T47D (cell line): ENCODE measurements at regions not wholly inside any gene's neighbourhood (a gene's known extent, or its start where the extent isn't known, plus 50 kb on each side); places are given as distances from the start of the nearest gene placed in this dataset.

ENCODE experiments used
- DNase-seq, 2 experiments: peaks; one replicate each; pipeline versions ENCODE4 v3.0.0 to v3.0.0-alpha.2; 2011 to 2012; ENCODE audit warnings: low read depth in 1 of 2, low spot score in 1 of 2
- JUND ChIP-seq: IDR thresholded peaks from 2 replicates; pipeline ENCODE4 v1.6.1; 2012; ENCODE audit warnings: low read depth
- in situ Hi-C: cut with HindIII; loops from 2 replicates; pipeline ENCODE4 v1.10.0; 2016; ENCODE audit warnings: low sequenced_read_pairs, low pct_unique_long_range_greater_than_20kb

- DNase-seq: no peak
- in situ Hi-C loops: no loop called here
- no peak for TF ChIP-seq JUND
Observed at GRCh38 chr4:43983610-43984009, 465.0 kb downstream of the KCTD8 start.

DNA sequence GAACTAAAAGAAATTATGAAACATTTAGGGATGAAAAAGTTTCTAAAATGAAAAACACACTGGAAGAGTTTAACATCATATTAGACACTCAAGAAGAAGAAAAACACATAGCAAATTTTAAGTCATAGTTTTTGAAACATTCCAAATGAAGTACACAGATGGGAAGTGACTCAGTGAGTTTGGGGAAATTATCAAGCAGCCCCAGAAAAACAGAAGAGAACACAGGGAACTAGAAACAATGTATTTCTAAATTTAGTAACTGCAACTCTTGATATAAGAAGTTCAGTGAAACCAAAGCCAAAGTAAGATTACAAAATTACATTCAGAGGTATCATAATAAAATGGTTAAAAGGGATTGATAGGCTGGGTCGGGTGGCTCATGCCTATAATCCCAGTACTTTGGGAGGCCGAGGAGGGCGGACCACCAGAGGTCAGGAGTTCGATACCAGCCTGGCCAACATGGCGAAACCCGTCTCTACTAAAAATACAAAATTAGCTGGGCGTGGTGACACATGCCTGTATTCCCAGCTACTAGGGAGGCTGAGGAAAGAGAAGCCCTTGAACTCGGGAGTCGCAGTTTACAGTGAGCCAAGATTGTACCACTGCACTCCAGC is 461.2 kb downstream of the KCTD8 start:
- no peak for DNase-seq
- in situ Hi-C loops: no loop called here
- TF ChIP-seq JUND: no peak

- no peak for TF ChIP-seq JUND
- DNase-seq: no peak
- in situ Hi-C loops: no loop called here
Observed at GRCh38 chr4:43990551-43990950, 458.1 kb downstream of the KCTD8 start.

- in situ Hi-C loops: no loop called here
- peak in 1 of 2 experiments; percentile 28 for DNase-seq
- TF ChIP-seq JUND: no peak
Observed at GRCh38 chr4:43990963-43991362, 457.6 kb downstream of the KCTD8 start.

DNA sequence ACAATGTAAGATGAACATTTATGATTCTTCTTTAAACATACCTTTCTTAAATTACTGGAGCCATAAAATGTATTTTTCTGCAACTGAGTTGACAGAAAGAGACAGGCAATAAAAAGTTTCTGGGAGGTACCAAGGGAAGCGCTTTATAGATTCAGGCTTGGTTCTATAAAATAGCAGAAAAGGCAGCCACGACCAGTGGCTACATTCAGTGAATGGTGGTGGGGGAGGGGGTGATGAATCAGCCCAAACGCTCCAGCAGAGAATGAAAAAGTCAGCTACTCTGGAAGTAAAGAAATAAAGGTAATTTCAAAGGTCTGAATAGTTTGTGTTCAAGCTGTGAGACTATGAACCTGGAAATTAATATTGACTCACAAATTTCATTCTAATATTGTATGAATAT is 456.1 kb downstream of the KCTD8 start:
- no peak for DNase-seq
- in situ Hi-C loops: no loop called here
- TF ChIP-seq JUND: no peak

DNA sequence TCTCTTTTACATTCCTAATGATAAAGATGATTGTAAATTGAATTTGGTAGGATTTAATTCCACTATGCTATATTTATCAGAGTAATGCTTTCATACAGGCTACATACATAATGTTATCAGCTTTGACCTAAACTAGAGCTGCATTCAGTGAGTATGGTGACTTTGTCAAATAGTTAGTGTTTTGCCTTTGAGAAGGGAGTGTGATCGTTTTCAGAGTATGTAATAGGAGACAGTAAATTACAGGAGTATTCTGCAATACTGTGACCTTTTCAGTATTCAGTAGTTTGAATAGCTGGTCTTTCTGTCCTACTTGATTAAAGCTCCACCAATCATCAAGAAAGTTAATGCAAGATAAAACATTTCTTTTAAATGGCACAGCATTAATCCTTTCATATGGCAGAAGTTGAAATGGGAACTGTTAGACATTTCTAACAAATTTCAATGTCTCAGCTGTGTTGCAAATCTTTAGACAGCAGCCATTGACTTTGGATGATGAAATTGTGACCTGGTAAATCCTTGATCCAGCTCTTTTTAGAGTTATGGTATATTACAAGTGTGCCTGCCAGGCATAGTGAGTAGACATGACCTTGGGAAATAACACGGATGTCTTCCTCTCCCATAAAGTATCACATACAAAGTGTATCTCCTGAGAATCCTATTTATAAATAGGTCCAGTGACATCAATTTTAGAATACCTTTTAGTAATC is 455.3 kb downstream of the KCTD8 start:
- in situ Hi-C loops: no loop called here
- TF ChIP-seq JUND: no peak
- no peak for DNase-seq

- TF ChIP-seq JUND: no peak
- no peak for DNase-seq
- in situ Hi-C loops: no loop called here
Observed at GRCh38 chr4:43999669-44000068, 448.9 kb downstream of the KCTD8 start.

DNA sequence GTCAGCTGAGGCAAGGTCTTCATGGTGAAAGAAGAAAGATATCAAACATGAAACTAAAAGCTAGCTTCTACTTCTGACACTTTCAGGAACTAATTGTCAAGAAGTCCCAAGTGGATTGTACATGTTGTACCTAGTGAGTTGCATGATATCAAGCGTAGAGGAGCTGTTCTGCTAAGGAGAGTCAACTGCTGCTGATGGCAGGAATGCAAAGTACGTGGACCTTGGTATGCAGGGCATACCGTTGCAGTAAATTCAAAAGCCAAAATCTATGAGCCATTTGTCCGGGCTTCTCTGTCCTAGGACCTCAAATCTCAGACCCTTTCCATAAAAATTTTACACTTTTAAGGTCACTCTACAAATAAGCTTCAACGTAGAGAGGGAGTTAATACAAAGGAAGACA is 446.2 kb downstream of the KCTD8 start:
- in situ Hi-C loops: no loop called here
- TF ChIP-seq JUND: no peak

GRCh38 chr4:44016570-44017421 is 431.8 kb downstream of the KCTD8 start:
- in situ Hi-C loops: no loop called here
- TF ChIP-seq JUND: no peak
- peak in 1 of 2 experiments; percentile 86 for DNase-seq

More for the DNA sequence above, 446.2 kb downstream of the KCTD8 start:
- no peak for DNase-seq

DNA sequence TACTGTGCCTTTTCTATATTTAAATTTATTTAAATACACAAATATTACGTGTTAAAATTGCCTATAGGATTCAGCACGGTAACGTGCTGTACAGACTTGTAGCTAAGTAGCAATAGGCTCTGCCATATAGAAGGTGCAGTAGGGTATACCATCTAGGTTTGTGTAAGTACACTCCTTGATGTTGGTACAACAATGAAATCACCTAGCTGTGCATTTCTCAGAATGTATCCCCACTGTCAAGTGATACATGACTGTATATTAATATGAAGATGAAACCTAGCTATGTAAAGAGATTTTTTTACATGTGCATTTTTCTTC is 431.2 kb downstream of the KCTD8 start:
- DNase-seq: no peak
- in situ Hi-C loops: no loop called here
- no peak for TF ChIP-seq JUND

DNA sequence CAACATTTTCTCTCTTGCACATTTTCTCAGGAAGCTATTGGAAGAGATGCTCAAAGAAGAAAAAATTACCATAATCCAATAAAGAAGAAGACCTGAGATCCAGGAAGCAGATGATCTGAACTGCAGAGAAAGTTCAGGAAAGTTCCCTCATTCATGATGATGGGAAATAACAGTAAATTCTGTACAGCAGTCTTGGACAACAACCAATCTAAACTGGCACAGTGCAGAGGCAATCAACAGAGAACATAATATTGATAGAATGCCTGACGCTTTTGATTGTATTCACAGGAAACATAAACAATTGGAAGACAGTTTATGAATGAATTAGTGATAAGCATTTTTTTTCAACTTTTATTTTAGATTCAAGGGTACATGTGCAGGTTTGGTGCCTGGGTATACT is 428.9 kb downstream of the KCTD8 start:
- no peak for DNase-seq
- in situ Hi-C loops: no loop called here
- no peak for TF ChIP-seq JUND

GRCh38 chr4:44025376-44026020 is 423.1 kb downstream of the KCTD8 start:
- no peak for TF ChIP-seq JUND
- in situ Hi-C loops: no loop called here
- no peak for DNase-seq

- in situ Hi-C loops: no loop called here
- no peak for DNase-seq
- TF ChIP-seq JUND: no peak
Observed at GRCh38 chr4:44038811-44039210, 409.8 kb downstream of the KCTD8 start.
